GM12864 (cell line): ENCODE measurements at regions not wholly inside any gene's neighbourhood (a gene's known extent, or its start where the extent isn't known, plus 50 kb on each side); places are given as distances from the start of the nearest gene placed in this dataset.

Experiments used
- DNase-seq: peaks from one replicate; pipeline ENCODE4 v3.0.0-alpha.2; 2011; ENCODE audit warnings: low read depth
- H3K4me3 ChIP-seq: 2 replicates; pipeline ENCODE4 v1.5.1; 2011; ENCODE audit warnings: mild to moderate bottlenecking, low read depth, low read length, control low read depth
- TF ChIP-seq, protein P1 (sequence below): IDR thresholded peaks from 2 replicates; pipeline ENCODE4 v1.5.1; 2011; ENCODE audit warnings: low read depth, mild to moderate bottlenecking, moderate library complexity, low read length, control low read depth, inconsistent platforms; ENCODE audit errors: missing control alignments

GRCh38 chr2:17430326-17430725, 87.9 kb downstream of the RAD51AP2 start:
- TF ChIP-seq, protein P1, sequence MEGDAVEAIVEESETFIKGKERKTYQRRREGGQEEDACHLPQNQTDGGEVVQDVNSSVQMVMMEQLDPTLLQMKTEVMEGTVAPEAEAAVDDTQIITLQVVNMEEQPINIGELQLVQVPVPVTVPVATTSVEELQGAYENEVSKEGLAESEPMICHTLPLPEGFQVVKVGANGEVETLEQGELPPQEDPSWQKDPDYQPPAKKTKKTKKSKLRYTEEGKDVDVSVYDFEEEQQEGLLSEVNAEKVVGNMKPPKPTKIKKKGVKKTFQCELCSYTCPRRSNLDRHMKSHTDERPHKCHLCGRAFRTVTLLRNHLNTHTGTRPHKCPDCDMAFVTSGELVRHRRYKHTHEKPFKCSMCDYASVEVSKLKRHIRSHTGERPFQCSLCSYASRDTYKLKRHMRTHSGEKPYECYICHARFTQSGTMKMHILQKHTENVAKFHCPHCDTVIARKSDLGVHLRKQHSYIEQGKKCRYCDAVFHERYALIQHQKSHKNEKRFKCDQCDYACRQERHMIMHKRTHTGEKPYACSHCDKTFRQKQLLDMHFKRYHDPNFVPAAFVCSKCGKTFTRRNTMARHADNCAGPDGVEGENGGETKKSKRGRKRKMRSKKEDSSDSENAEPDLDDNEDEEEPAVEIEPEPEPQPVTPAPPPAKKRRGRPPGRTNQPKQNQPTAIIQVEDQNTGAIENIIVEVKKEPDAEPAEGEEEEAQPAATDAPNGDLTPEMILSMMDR, result no peak
- DNase-seq, result no peak
- no peak overlapping the region for H3K4me3 ChIP-seq

GRCh38 chr2:17429130-17429529, 89.1 kb downstream of the RAD51AP2 start:
- no peak for DNase-seq
- H3K4me3 ChIP-seq, result no peak overlapping the region
- TF ChIP-seq, protein P1, result no peak

- DNase-seq, result no peak
- no peak overlapping the region for H3K4me3 ChIP-seq
- TF ChIP-seq, protein P1, result no peak
These were observed 90.8 kb downstream of the RAD51AP2 start for GRCh38 chr2:17427401-17427800.

GRCh38 chr2:17426743-17427142, 91.5 kb downstream of the RAD51AP2 start:
- TF ChIP-seq, protein P1, result no peak
- no peak for DNase-seq
- H3K4me3 ChIP-seq, result no peak overlapping the region

DNA sequence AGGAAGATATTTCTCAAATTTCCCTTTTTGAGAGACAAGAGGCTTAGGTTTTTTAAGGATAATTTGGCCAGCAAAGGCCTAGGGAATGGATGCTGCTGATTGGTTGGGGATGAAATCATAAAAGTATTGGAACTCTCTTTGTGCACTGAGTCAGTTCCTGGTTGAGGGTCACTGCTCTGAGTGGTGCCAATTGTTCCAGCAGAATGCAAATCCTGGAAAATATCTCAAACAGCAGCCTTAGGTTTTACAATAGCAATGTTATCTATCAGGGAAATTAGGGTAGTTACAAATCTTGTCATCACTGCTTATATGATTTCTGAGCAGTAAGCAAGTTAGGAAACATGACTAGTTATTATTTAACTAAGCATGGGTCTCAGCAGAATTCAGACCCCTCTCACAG, 96.2 kb downstream of the RAD51AP2 start:
- no peak overlapping the region for H3K4me3 ChIP-seq
- no peak for DNase-seq
- TF ChIP-seq, protein P1, result no peak

GRCh38 chr2:17416884-17417391, 101.3 kb downstream of the RAD51AP2 start:
- DNase-seq, result no peak
- no peak overlapping the region for H3K4me3 ChIP-seq
- TF ChIP-seq, protein P1, result no peak

DNA sequence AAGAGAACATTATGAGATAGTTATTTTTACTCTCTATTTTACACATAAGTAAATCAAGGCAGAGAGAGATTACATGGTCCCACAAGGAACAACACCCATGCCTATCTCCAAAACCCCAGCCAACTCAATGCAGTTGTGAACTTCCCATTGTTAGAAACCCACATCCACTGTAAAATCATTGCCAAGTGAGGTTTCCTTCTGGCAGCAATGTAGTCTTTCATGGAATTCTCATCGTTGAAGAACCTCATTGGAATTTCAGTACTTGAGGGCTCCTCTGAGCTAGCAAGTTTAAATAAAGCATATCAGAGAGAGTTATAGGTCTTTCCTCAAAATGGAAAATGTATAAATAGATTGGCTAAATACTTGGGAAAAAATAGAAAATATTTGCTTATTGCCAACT, 105.2 kb downstream of the RAD51AP2 start:
- TF ChIP-seq, protein P1, result no peak
- H3K4me3 ChIP-seq, result no peak overlapping the region
- no peak for DNase-seq
